Duodenal mucosa (tissue), 2 donors: ENCODE measurements at regions not wholly inside any gene's neighbourhood (a gene's known extent, or its start where the extent isn't known, plus 50 kb on each side); places are given as distances from the start of the nearest gene placed in this dataset.

Experiments
- H3K27ac ChIP-seq: one replicate; pipeline ENCODE4 v1.7.0; 2013; ENCODE audit warnings: low read depth, low read length
- H3K27me3 ChIP-seq, 2 donors: one replicate each; pipeline ENCODE4 v1.7.0; 2013; ENCODE audit warnings: low read length in 2 of 2, control low read depth in 1 of 2; ENCODE audit not compliant: insufficient read depth in 2 of 2, control insufficient read depth in 1 of 2
- H3K36me3 ChIP-seq, 2 donors: one replicate each; pipeline ENCODE4 v1.7.0; 2013; ENCODE audit warnings: low read length in 2 of 2, control low read depth in 1 of 2; ENCODE audit not compliant: insufficient read depth in 2 of 2, control insufficient read depth in 1 of 2
- H3K4me1 ChIP-seq, 2 donors: one replicate each; pipeline ENCODE4 v1.7.0; 2013; ENCODE audit warnings: low read length in 2 of 2, control low read depth in 1 of 2; ENCODE audit not compliant: insufficient read depth in 2 of 2, control insufficient read depth in 1 of 2
- H3K4me3 ChIP-seq, 2 donors: one replicate each; pipeline ENCODE4 v1.7.0; 2013; ENCODE audit warnings: low read length in 2 of 2, low read depth in 1 of 2
- H3K9ac ChIP-seq, 2 donors: one replicate each; pipeline ENCODE4 v1.7.0; 2013; ENCODE audit warnings: low read length in 2 of 2, low read depth in 1 of 2
- H3K9me3 ChIP-seq, 2 donors: one replicate each; pipeline ENCODE4 v1.7.0; 2013; ENCODE audit warnings: low read length in 2 of 2, control low read depth in 1 of 2; ENCODE audit not compliant: control insufficient read depth in 1 of 2

GRCh38 chr6:90435207-90435899 lies 138.7 kb upstream of the BACH2 start:
- no peak overlapping the region for H3K4me3 ChIP-seq
- no peaks in the 10 kb centered on the region for H3K27me3 ChIP-seq
- H3K27ac ChIP-seq = no peak overlapping the region
- no peaks in the 10 kb centered on the region for H3K9me3 ChIP-seq
- H3K36me3 ChIP-seq = no peaks in the 10 kb centered on the region
- no peaks in the 10 kb centered on the region for H3K4me1 ChIP-seq
- H3K9ac ChIP-seq = no peak overlapping the region

DNA sequence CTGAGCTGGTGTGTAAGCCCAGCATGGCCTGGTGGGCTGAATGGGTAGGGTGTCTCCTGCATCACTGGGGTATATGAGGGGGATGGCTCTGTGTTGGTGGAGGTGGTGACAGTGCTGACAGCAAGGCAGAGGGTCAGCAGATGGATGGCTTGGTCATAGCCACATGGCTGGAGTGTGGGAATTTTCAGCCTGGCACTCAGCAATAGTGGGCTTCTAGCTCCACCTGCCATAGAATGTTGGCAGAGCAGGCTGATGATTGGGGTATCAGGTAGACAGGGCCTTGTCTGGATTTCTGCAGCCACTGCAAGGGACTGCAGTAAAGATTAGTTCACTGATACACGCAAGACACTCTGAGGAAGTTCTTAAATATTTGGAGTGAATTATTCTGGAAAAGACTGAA lies 137.5 kb upstream of the BACH2 start:
- no peak overlapping the region for H3K9ac ChIP-seq
- no peaks in the 10 kb centered on the region for H3K4me1 ChIP-seq
- no peak overlapping the region for H3K27ac ChIP-seq
- no peaks in the 10 kb centered on the region for H3K36me3 ChIP-seq
- H3K4me3 ChIP-seq = no peak overlapping the region
- H3K27me3 ChIP-seq = no peaks in the 10 kb centered on the region
- peaks cover 0 to 4% of the 10 kb centered on the region in 2 donors for H3K9me3 ChIP-seq

GRCh38 chr6:90432937-90433336 lies 136.3 kb upstream of the BACH2 start:
- H3K4me1 ChIP-seq = no peaks in the 10 kb centered on the region
- H3K36me3 ChIP-seq = no peaks in the 10 kb centered on the region
- H3K4me3 ChIP-seq = no peak overlapping the region
- no peak overlapping the region for H3K9ac ChIP-seq
- no peaks in the 10 kb centered on the region for H3K27me3 ChIP-seq
- H3K9me3 ChIP-seq = peaks cover 0 to 4% of the 10 kb centered on the region in 2 donors
- no peak overlapping the region for H3K27ac ChIP-seq

GRCh38 chr6:90432041-90432775 lies 135.6 kb upstream of the BACH2 start:
- H3K4me1 ChIP-seq = no peaks in the 10 kb centered on the region
- no peaks in the 10 kb centered on the region for H3K36me3 ChIP-seq
- no peak overlapping the region for H3K9ac ChIP-seq
- peaks cover 0 to 4% of the 10 kb centered on the region in 2 donors for H3K9me3 ChIP-seq
- H3K4me3 ChIP-seq = no peak overlapping the region
- H3K27me3 ChIP-seq = no peaks in the 10 kb centered on the region
- no peak overlapping the region for H3K27ac ChIP-seq

- Histone ChIP-seq H3K9ac (no peak overlapping the region), H3K27ac (no peak overlapping the region), H3K36me3 (no peaks in the 10 kb centered on the region), H3K9me3 (peaks cover 0 to 4% of the 10 kb centered on the region in 2 donors), H3K4me1 (no peaks in the 10 kb centered on the region), H3K27me3 (no peaks in the 10 kb centered on the region), H3K4me3 (no peak overlapping the region)
Observed at GRCh38 chr6:90431576-90431975, 134.9 kb upstream of the BACH2 start.

- Histone ChIP-seq H3K27ac (no peak overlapping the region), H3K4me1 (no peaks in the 10 kb centered on the region), H3K36me3 (no peaks in the 10 kb centered on the region), H3K9me3 (peaks cover 0 to 4% of the 10 kb centered on the region in 2 donors), H3K9ac (no peak overlapping the region), H3K4me3 (no peak overlapping the region), H3K27me3 (no peaks in the 10 kb centered on the region)
Observed at GRCh38 chr6:90429713-90430112, 133.1 kb upstream of the BACH2 start.

- Histone ChIP-seq H3K27ac (no peak overlapping the region), H3K9ac (no peak overlapping the region), H3K4me1 (no peaks in the 10 kb centered on the region), H3K27me3 (no peaks in the 10 kb centered on the region), H3K9me3 (peaks cover 0 to 4% of the 10 kb centered on the region in 2 donors), H3K4me3 (no peak overlapping the region), H3K36me3 (no peaks in the 10 kb centered on the region)
Observed at GRCh38 chr6:90428514-90428913, 131.9 kb upstream of the BACH2 start.

DNA sequence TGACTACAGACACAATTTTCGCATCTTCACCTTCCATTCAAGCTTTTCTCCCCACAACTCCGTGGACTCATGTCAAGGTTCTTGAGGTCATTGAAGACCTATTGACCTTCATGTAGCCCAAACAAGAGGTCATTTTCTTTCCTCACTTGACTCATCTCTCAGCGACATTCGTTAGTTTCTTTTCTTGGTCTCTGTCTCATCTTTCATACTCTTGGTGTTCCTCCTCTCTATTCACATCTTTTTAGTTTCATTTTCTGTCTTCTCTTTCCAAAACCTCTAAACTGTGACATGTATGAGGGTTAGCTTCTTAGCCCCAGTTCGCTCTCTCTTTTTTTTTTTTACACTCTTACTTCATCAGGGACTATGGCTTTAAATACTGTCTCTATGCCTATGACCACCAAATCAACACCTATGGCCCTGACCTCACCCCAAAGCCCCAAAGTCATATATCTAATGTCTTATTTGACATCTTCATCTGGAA lies 128.6 kb upstream of the BACH2 start:
- Histone ChIP-seq H3K27ac (no peak overlapping the region), H3K9me3 (peaks cover 0 to 4% of the 10 kb centered on the region in 2 donors), H3K27me3 (no peaks in the 10 kb centered on the region), H3K36me3 (no peaks in the 10 kb centered on the region), H3K4me3 (peak overlapping the region in 1 of 2 donors; percentile 41), H3K4me1 (no peaks in the 10 kb centered on the region), H3K9ac (no peak overlapping the region)

DNA sequence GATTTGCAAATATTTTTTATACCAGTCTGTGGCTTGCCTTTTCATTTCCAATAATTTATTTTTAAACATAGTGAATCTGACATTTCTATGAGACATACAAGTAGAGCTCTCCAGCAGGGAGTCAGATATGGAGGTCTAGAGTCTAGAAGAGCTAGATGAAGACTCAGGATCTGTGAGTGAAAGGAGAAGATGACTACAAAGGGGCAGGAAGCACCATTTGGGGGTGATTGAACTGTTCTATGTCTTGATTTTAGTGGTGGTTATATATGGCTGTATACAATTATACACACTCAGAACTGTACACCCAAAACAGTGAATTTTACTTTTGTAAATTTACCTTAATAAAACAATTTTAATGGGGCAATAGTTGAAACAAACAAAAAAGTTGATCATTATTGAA lies 127.9 kb upstream of the BACH2 start:
- Histone ChIP-seq H3K4me3 (no peak overlapping the region), H3K4me1 (no peaks in the 10 kb centered on the region), H3K9ac (no peak overlapping the region), H3K27me3 (no peaks in the 10 kb centered on the region), H3K9me3 (no peaks in the 10 kb centered on the region), H3K27ac (no peak overlapping the region), H3K36me3 (no peaks in the 10 kb centered on the region)

DNA sequence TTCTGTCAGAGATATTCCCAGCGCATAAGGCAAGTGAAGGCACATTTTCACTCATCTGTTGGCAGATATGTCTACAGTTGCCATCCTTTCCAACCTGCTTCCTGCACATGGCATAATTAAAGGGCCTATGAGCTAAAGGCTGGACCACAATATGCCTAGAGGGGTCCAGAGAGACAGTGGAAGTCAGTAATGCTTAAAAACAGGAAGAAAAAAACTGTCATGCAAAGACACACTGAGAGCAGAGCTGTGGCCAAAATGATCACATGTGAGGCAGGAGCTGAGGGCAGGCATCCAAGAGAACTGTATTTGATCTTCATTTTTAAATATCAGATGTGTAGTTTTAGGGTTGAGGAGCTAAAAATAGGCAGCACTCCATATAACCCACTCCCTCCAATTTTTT lies 125.0 kb upstream of the BACH2 start:
- Histone ChIP-seq H3K9ac (no peak overlapping the region), H3K4me1 (no peaks in the 10 kb centered on the region), H3K27ac (no peak overlapping the region), H3K27me3 (no peaks in the 10 kb centered on the region), H3K9me3 (no peaks in the 10 kb centered on the region), H3K36me3 (no peaks in the 10 kb centered on the region), H3K4me3 (no peak overlapping the region)
